ENCODE measurements at regions not wholly inside any gene's neighbourhood (a gene's known extent, or its start where the extent isn't known, plus 50 kb on each side); places are given as distances from the start of the nearest gene placed in this dataset.
"Not testable (repeated sequence)": the region's sequence is repeated elsewhere in the genome, so short reads cannot be mapped to it uniquely, and the experiment has no call there.

GRCh38 chr13:52565324-52565723, 76.9 kb upstream of the HNRNPA1L2 start:
- DNase-seq, result not testable (repeated sequence)

DNA sequence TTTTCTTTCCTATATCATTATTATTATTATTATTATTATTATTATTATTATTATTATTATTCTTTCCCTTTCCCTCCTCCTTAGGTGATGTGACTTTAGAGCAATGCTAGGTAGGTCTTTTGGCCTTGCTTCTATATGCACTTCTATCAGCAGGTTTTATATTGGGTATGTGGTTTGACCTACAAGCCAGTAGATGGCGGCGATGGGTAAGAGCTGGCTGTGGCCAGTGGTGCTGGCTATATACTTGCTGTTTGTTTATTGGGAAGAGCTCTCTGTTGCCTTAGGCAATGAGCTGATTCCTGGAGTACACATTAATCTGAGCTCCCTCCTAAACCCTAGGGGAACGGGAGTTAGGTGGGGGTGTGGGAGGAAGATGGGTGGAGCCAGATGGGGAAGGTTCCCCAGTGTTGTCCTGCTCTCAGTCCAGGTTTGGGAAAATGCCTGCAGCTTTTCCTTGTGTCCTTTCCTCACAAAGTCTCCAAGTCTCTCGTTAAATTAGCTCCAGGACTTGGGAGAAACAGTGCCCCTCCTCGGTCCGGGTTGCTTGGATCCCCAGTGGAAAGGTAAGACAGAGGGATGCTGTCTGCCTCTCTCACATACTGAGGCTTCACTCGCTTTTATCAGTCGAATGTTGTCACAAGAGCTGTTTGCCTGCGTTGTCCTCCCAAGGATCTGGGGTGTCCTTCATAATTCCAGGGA, 72.2 kb upstream of the HNRNPA1L2 start:
- DNase-seq, result peak in 2 of 5 donors; percentile 1 to 13

GRCh38 chr13:52571163-52571562, 71.1 kb upstream of the HNRNPA1L2 start:
- not testable (repeated sequence) for DNase-seq

DNA sequence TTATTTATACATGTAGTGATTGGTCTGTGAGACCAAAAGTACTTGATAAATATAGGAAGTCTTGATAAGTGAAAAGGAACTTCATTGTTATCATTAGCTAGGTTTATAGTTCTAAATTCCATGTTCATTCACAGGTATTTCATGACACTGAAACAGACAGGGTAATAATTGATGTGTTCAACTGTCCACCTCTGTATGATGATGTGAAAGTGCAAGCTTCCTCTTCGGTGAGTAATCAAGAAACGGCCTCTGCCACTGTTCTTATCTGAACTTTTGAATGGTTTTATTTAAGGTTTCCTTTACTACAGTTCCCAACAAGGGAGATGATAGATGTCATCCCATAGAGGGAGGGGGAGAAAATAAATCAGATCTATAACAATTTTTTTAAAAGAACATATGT, 59.3 kb upstream of the HNRNPA1L2 start:
- not testable (repeated sequence) for DNase-seq

Measured in T-helper 1 cell (primary cell).